GM19468 (cell line): ENCODE measurements at regions not wholly inside any gene's neighbourhood (a gene's known extent, or its start where the extent isn't known, plus 50 kb on each side); places are given as distances from the start of the nearest gene placed in this dataset.

ENCODE experiments used
- ATAC-seq: cut with Tn5 transposase; IDR thresholded peaks from one replicate; pipeline ENCODE4 v1.9.1; 2021; ENCODE audit warnings: mild to moderate bottlenecking, moderate library complexity, moderate number of reproducible peaks; ENCODE audit not compliant: unreplicated experiment; ENCODE audit errors: extremely low read depth

DNA sequence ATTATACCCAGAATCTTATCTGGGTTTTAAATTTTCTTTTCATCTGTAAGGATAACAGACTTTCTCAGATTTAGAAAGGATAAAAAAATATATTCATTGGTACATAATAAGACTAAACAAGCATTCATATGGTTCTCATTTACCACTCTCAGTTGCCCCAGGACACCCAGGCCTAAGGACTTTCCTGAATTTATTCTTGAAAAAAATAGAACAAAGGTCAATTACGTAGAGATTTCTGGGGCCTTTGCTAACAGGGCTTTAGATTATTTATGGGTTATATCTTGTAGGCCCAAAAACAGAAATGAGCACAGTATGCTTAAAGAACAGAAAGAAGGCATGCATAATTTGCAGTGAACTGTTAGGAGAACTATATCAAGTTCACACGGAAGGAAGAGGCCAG, 269.0 kb upstream of the COL3A1 start:
- no peak for ATAC-seq

DNA sequence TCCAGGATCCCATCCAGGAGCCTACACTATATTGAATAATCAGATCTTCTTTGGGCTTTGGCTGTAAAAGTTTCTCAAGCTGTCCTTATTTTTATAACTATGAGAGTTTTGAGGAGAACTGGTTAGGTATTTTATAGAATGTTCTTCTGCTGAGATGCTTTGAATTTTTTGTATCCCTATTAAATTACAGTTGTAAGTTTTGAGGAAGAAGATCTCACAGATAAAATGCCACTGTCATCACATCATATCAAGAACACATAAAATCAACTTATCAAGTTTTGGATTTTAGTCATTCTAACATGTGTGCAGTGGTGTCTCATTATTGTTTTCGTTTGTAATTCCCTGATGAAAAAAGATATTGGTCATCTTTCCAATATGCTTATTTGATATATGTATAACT, 260.2 kb upstream of the COL3A1 start:
- no peak for ATAC-seq

DNA sequence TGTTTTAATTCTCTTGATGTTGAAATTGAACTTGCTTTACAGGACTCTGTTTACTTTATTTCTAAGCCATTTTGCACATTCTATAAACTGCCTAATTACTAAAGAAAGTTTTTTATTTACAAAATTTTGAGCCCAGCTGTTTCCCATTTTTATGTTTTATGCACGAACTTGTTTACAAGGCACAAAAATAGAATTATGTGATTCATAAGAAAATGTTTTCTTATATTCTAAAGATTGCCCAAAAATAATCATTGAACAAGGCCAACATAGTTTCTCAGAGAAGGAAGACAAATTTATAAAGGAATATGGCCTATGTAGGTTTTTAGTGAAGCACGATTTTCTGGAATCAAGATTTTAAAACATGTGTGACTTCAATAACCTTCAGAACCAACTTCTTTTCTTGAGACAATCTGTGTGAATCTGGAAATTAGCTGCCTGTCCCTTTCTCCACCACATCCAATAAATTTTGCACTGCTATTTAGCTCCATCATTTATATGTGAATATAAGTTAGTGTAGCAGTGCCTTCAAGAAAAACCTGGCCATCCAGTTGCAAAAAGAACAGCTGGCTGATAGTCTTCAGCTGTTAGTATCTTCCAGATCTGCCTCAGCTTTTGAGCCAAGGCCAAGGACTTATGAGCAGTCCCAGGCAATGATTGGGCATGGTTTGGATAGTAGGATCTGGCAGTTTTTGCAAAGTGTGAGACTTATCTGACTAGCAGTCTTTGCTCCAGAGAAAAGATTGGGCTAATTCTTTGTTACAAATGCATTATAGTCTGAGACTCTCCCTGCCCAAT, 253.2 kb upstream of the COL3A1 start:
- ATAC-seq = no peak

DNA sequence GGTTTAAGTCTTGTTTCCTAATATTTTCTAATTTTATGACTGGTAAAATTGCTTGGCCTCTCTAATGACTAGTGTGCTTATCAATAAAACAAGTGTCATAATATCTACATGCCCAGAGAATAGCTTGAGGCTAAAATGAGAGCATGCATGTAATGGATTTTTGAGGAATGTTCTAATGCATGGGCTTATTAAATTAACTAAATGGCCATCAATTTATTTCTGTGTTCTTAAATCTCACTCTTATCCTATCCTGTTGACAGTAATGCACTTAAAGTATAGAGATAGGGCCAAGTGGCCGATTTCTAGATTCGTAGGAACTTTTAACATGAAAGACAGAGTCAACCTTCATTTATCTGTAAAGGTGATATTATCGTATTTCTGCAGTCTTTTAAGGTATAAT, 252.4 kb upstream of the COL3A1 start:
- no peak for ATAC-seq

DNA sequence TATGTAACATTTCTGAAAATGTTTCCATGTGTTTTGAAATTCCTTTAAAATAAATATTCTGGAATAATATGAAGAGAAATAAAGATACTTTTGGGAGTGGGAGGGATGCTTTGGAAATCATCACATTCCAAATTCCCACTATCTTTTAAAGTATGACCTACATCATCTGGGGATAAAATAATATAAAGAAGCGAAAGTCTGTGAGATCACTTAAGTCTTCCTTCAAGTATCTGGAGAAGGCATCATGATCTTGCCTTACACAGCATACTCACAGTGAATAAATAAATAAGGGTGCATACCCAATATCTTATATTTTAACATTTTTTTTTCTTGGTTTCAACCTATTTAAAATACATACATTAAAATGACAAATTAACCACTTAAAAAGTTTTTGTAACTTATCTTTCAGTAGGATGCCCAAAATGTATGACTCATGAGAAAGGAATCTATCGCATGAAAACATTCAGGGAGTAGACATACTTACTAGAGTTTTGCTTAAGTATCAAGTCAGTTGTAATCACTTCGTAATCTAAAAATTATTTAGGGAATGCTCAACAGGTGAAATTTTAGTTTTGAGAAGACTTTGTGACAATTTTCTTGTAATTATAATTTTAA, 248.3 kb upstream of the COL3A1 start:
- no peak for ATAC-seq

DNA sequence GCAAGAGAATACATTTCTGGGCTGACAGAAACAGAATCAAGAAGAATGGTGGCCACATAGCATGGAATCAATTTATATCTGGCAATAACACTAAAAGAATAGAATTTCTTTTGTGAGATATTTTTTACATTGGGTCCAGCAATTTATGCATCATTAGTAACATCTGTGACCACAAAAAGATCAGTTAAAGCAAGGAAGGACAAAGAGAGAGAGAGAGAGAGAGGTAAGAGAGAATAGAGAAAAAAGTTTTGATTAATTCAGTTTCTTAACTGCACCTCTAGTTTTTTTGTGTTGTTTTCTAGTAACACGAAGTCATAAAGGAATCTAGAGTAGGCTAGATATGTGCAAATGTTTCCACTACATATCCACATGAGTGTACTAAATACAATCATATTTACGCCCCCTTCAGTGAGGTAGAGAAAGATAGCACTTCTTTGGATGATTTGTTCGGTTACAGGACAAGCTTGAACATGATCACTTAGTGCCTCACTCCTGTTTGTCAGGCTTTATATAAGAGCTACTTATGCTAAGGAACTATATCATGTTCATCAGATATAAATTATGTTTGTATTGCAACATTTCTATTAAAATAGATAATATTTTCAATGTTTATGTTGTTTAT, 247.4 kb upstream of the COL3A1 start:
- no peak for ATAC-seq

DNA sequence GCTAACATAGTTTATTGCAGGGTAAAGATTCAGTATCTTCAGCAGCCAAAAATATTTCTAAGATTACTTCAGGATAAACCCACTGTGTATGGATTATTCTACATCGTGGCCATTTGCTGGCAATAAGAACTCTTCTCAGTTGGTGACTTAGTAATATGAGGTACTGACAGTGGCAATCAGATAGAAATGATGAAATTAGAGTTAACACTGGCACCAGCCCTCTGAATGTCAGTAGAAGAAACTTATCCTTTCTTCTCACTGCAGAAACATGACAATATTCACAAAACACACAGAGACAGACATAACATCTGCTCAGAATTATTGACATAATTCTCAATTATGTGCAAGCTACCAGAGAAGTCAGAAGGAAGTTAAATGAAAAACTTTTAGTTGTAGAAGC, 246.3 kb upstream of the COL3A1 start:
- ATAC-seq = no peak

DNA sequence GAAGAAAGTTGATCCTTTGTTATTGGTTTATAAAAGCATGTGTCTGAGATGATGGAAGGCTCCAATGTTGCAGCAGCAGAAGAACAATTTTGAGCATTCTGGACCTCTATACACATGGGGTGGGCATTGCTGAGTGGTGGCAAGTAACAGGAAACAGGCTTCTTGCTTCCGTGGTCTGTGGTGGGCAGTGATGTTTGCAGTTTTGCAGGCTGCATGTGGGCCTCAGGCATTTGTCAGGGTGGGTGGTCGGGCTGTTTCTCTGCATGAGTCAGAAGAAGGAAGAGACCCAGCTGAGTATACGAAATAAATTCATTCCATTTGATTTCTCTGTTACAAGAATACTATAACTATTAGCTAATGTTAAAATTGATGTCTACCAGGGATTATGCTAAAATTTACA, 239.5 kb upstream of the COL3A1 start:
- ATAC-seq = no peak

DNA sequence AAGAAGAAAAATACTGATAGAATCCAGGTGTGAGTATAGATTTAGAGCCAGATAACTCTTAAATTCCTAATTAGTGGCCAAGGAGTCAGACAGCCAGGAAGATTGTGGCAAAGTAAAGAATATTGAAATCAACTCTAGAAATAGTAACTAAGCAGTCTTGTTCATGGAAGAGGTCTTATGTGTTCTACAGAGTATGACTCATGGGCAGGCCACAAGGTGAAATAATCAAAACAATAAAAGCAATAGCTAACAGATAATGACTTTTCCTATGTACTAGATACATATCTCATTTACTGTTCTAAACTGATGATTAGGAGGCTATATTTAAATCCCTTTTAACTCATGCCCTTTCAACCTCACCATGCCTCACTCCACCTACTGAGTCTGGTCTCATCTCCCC, 227.4 kb upstream of the COL3A1 start:
- ATAC-seq = no peak

DNA sequence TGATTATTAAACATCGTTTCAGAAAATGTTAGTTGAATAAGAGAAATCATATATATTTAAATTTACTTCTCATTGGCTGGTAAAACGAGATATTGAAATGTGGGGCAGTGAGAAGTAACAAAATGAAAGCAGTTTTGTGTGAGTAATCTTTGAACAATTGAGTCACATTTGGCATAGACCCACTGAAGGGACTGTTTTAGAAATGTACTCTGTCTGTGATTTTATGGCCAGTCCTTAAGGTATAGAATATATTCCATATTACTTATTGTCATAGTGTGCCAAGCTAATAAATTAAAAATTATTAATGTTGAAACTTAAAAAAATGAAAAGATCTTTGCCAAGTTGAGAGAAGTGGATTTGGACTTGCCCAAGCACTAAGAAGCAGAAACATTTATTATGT, 222.4 kb upstream of the COL3A1 start:
- no peak for ATAC-seq

DNA sequence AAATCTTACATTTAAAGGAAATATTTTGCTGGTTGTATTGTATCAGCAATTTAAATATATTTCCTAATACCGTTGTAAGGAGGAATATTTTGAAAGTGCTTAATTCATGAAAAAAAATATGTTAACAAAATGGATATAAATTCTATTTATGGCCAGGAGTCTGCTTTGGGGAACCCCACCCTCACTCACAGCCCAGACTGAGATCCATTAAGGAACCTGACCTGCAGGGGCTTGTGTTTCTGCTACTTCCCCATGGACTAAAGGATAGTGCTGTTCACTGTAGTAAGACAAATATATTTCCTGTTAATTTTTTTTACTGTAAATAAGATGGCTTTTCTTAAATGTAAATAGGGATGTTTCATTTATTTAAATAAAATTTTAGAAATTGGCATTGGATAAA, 221.9 kb upstream of the COL3A1 start:
- no peak for ATAC-seq

DNA sequence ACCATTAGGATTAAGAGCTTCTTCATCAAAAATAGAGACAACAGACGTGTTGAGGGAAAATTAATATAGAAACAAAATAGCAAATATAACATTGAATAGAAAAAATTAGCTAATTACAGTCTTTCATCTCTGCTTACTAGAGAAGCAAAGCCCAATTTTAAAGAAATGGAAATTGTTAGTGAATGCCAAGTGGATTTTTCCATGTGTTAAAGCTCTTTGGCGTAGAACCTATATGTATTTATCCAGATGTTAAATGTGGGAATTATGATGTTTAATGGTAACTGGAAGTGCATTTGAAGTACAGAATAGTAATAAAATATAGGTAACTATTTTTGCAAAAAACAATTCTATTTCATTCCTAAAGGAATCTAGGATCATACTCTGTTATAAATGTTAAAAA, 212.0 kb upstream of the COL3A1 start:
- no peak for ATAC-seq

DNA sequence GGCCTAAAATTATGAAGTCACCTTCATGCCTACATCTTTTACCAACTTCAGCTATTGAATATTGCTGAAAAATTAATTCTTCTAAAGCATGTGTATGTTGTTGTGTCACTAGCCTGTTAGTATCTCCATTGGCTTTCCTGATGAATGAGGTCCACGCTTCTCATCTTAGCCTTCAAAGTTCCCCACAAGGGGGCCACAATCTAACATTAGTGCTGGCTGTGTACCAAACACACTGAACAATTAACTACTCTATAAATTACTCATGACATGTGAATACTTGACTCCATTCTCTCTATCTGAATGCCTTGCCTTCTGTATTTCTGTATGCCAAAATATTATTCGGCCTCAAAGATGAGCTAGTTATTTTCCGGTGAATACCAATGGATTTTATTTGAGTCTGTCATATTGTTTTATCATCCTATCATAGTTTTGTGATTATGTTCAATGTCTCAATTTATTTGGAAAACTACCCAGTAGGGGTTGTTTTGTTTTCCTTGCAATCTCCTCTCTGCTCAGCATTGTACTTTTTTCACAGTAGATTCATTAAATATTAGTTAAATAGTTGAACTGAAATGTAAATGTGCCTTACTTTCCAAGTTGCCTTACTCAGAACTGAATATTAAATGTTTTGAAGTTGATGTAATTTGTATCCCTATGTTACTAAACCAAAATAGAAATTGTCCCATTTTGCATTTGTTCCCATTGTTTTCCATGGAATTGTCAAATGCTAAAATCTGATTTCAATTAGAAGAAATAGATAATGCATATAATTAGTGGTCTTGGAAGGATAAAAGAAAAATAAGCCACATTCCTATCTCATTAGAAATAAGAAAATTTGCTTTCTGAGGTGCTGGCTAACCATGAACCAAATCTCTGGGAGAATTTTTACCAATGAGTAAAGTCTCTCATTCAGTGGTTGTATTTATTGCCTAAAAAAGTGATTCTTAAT, 208.4 kb upstream of the COL3A1 start:
- ATAC-seq = no peak

DNA sequence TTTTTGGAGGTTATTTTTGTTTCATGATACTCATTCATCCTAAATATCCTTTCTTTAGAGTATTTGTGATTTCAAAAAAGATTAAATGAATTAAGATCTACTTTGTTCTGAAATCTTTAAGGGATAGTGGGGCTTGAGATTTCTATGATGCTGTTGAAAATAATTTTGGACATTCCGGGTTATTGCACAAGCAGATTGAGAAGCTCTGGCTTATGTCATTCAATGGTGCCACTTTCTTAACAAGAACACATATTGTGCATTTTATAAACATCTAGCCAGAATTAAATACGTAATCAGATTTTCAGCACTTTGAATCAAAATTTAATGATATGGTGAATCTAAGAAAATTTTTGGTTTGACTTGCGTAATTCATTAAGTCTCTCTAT, 207.7 kb upstream of the COL3A1 start:
- ATAC-seq = no peak

DNA sequence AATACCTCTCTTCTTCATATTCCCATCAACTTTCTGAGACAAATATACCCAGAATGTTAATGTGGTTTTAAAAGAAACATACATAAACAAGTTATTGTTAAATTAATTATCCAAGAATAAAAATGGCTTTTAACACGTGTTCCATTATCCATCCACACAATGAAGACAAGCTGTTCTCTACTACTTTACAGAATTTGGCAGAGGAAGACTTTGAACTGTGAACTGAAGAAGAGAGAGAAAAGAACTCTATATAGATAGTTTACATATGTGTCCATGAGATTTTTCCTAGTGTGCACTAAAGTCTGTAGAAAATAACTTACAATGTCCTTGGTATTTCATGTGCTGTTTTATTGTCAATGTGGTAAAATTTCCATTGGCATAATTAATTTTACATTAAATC, 207.0 kb upstream of the COL3A1 start:
- no peak for ATAC-seq

DNA sequence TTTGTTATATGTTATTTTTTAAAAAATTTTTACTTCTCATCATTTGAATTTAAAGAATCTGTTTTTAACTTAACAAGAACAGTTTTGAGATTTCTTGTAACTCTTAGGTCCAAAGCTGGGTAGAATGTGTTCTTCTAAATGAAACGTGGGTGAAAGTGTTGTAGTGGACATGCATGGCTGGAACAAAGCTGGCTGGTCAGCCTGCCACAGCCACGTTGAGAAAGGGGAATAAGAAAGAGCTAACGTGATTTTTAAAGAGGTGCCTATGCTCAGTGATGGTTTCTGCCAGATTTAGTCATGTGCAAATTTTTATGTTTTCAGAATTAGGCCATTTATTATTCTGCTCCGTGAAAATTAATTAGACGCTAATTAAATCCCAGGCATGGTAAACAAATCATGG, 203.9 kb upstream of the COL3A1 start:
- ATAC-seq = no peak

DNA sequence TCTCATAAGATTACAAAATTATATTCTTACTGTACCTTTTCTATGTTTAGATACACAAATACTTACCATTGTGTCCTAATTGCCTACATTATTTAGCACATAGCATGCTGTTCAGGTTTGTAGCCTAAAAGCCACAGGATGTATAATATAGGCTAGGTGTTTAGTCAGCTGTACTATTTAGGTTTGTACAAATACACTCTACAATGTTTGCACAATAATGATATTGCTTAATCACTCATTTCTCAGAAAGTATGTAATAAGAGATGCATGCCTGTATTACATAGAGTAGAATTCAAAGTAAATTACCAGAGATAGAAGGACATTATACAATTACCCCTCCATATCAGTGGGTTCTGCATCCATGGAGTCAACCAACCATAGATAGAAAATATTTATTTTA, 201.1 kb upstream of the COL3A1 start:
- ATAC-seq = no peak

DNA sequence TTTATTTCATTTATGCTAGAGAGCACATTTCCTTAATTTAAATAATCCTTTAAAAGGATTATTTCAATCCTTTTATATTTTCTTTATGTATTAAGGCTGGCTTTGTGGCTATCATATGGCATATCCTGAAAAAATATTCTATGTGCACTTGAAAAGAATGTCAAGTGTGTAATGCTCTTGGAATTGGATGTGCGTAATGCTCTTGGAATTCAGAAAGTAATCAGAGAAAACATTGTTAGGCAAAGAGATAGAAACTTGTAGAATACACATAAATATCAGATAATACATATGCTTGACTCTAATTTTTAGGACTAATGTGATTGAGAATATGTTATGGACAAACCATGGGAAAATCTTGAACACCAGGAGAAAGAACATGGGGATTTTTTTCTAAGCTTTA, 197.5 kb upstream of the COL3A1 start:
- no peak for ATAC-seq

DNA sequence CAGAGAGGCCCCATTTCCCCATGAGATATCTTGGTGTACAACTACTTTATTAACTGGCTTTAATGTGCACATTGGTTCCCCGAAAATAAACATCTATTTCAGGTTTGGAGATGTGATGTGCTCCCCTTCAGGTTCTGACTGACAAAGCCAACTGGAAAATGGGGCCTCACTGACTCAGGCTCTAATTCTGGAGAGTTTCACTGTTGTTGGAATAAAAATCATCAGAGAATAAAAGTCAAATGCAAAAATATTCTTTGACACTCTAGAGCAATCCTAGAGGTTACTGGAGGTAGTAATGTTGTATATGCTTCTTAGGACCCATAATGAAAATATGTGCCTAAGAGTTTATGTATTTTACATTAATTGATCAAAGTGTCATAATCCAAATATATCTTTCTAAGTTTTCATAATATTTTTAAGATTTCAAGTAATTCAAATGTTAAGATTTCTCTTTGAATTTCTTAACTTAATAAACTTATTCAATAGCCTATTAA, 189.9 kb upstream of the COL3A1 start:
- no peak for ATAC-seq

DNA sequence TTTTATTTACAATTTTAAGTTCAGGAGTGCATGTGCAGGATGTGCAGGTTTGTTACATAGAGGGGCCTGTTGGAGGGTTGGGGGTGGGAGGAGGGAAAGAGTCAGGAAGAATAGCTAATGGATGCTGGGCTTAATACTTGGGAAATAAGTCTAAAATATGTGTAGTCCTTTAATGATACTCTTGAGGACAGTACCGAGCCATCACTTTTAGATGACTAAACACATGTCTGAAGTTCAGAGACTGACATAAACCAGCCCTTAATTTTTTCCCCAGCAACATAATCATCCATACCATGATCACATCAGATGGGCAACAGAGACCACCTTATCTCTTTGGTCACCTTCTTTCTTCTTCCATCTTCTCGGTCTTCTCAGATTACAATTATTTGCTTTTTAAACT, 189.1 kb upstream of the COL3A1 start:
- ATAC-seq = no peak

DNA sequence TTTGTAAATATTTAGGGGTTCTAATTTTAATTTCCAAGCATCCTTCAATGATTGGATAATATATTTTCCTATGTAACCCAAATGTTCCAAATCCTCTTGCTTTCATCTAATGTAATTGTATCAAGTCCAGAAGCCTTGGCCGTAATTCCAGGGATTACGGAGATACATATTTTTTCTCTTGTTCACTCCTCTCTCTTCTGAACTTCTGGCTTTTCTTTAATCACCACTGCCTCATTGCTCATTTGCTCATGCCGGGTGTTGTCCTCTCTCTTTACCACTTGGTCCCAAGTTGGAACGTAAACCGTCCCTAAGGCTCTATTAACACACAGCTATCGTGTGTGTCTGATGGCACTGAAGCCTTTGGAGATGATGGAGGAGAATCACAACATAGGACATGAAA, 188.7 kb upstream of the COL3A1 start:
- no peak for ATAC-seq
